CD4-positive, alpha-beta T cell treated with Interleukin-6 at 100 ng/mL for 8 hours (primary cell): ENCODE measurements at regions not wholly inside any gene's neighbourhood (a gene's known extent, or its start where the extent isn't known, plus 50 kb on each side); places are given as distances from the start of the nearest gene placed in this dataset.
A peak's percentile ranks its signal among the peaks of the same experiment; 100 is the strongest.
"Not testable (repeated sequence)": the region's sequence is repeated elsewhere in the genome, so short reads cannot be mapped to it uniquely, and the experiment has no call there.

Experiments
- DNase-seq: peaks from one replicate; pipeline ENCODE4 v3.0.0-alpha.2; 2020; ENCODE audit warnings: mixed read lengths, low spot score

- DNase-seq: no peak
Observed at GRCh38 chr9:31467075-31467474, 917.4 kb upstream of the ACO1 start.

GRCh38 chr9:31470051-31470450, 914.4 kb upstream of the ACO1 start:
- DNase-seq: no peak

- DNase-seq: no peak
Observed at GRCh38 chr9:31471010-31471409, 913.4 kb upstream of the ACO1 start.

GRCh38 chr9:31486630-31487029, 897.8 kb upstream of the ACO1 start:
- DNase-seq: no peak

GRCh38 chr9:31490551-31491106, 893.8 kb upstream of the ACO1 start:
- DNase-seq: no peak

GRCh38 chr9:31492229-31492628, 892.2 kb upstream of the ACO1 start:
- DNase-seq: no peak

- DNase-seq: no peak
Observed at GRCh38 chr9:31500422-31500821, 884.0 kb upstream of the ACO1 start.

GRCh38 chr9:31519011-31519410, 865.4 kb upstream of the ACO1 start:
- no peak for DNase-seq

- no peak for DNase-seq
Observed at GRCh38 chr9:31519424-31519823, 865.0 kb upstream of the ACO1 start.

GRCh38 chr9:31519826-31520225, 864.6 kb upstream of the ACO1 start:
- DNase-seq: no peak

- no peak for DNase-seq
Observed at GRCh38 chr9:31520301-31521085, 864.0 kb upstream of the ACO1 start.

- no peak for DNase-seq
Observed at GRCh38 chr9:31535651-31536050, 848.8 kb upstream of the ACO1 start.

- DNase-seq: no peak
Observed at GRCh38 chr9:31536471-31536870, 848.0 kb upstream of the ACO1 start.

- DNase-seq: no peak
Observed at GRCh38 chr9:31541721-31542281, 842.6 kb upstream of the ACO1 start.

GRCh38 chr9:31542384-31543055, 841.9 kb upstream of the ACO1 start:
- DNase-seq: peak; percentile 39

- DNase-seq: no peak
Observed at GRCh38 chr9:31554941-31555340, 829.5 kb upstream of the ACO1 start.

GRCh38 chr9:31556667-31557463, 827.6 kb upstream of the ACO1 start:
- no peak for DNase-seq

GRCh38 chr9:31572190-31572589, 812.3 kb upstream of the ACO1 start:
- not testable (repeated sequence) for DNase-seq

GRCh38 chr9:31573561-31573960, 810.9 kb upstream of the ACO1 start:
- no peak for DNase-seq

GRCh38 chr9:31574006-31574765, 810.3 kb upstream of the ACO1 start:
- no peak for DNase-seq

- no peak for DNase-seq
Observed at GRCh38 chr9:31582071-31582470, 802.4 kb upstream of the ACO1 start.
